Endothelial cell of umbilical vein (primary cell): ENCODE measurements at regions not wholly inside any gene's neighbourhood (a gene's known extent, or its start where the extent isn't known, plus 50 kb on each side); places are given as distances from the start of the nearest gene placed in this dataset.

Experiments
- BruUV-seq: library from RNA; stranded (reverse); fragments of 400-500 nt; replicated peaks from 2 replicates; lab custom pipeline; 2021; lab: Mats Ljungman, UMichigan
- CTCF ChIA-PET: fragments of 300-600, 350-600 bp; sonication (Branson Sonifier 250); formaldehyde crosslinking; loops from one replicate; lab custom pipeline; 2021; ENCODE audit warnings: antibody characterized with exemption, inconsistent platforms; lab: Charles Lee
- POLR2A ChIA-PET: fragments of 300-600, 350-600 bp; sonication (Branson Sonifier 250); formaldehyde crosslinking; loops from one replicate; lab custom pipeline; 2021; ENCODE audit warnings: antibody characterized with exemption, inconsistent platforms; lab: Charles Lee
- DNase-seq: peaks from one replicate; pipeline ENCODE4 v3.0.0-alpha.2; 2011; ENCODE audit warnings: low read depth, low spot score
- FAIRE-seq: peaks from 2 replicates; lab custom pipeline; 2011; peaks lifted over from hg19 to GRCh38; lab: Jason Lieb, UNC
- H2AFZ ChIP-seq: 2 replicates; pipeline ENCODE4 v1.6.0; 2012; ENCODE audit warnings: low read depth, low read length, control low read depth, inconsistent platforms
- H3K27ac ChIP-seq: 2 replicates; pipeline ENCODE4 v1.5.1; 2011; ENCODE audit warnings: low read depth, mild to moderate bottlenecking, control low read depth, low read length, moderate library complexity; ENCODE audit not compliant: insufficient read depth
- H3K27me3 ChIP-seq, 2 experiments: 2 replicates each; pipeline versions ENCODE4 v1.6.0 to v1.6.1; 2011; ENCODE audit warnings: low read length in 2 of 2, mixed read lengths in 1 of 2; ENCODE audit not compliant: control insufficient read depth in 2 of 2, insufficient read depth in 2 of 2
- H3K36me3 ChIP-seq, 2 experiments: 2 replicates in 1 of 2; 3 replicates in 1 of 2; pipeline ENCODE4 v1.5.1; 2011; ENCODE audit warnings: low read length in 2 of 2, mild to moderate bottlenecking in 1 of 2, moderate library complexity in 1 of 2; ENCODE audit not compliant: control insufficient read depth in 2 of 2, insufficient read depth in 2 of 2; ENCODE audit errors: extremely low read depth in 1 of 2
- H3K4me1 ChIP-seq: 3 replicates; pipeline ENCODE4 v1.5.1; 2011; ENCODE audit warnings: mild to moderate bottlenecking, low read length; ENCODE audit not compliant: control insufficient read depth, insufficient read depth; ENCODE audit errors: extremely low read depth
- H3K4me2 ChIP-seq: 2 replicates; pipeline ENCODE4 v1.6.1; 2011; ENCODE audit warnings: low read length, control low read depth, mixed read lengths; ENCODE audit not compliant: insufficient read depth
- H3K4me3 ChIP-seq, 3 experiments: fragments of 200-600 bp in 1 of 3; sonication (generic), shearing (Covaris generic) in 1 of 3; replicated peaks in 1 of 3; 2 replicates each; pipeline ENCODE4 v1.5.1; 2011 to 2016; ENCODE audit warnings: control low read depth in 3 of 3, low read length in 3 of 3, mild to moderate bottlenecking in 2 of 3, inconsistent platforms in 1 of 3, low read depth in 1 of 3, moderate library complexity in 1 of 3; ENCODE audit not compliant: insufficient read depth in 1 of 3
- H3K79me2 ChIP-seq: 2 replicates; pipeline ENCODE4 v1.6.0; 2012; ENCODE audit warnings: low read length, inconsistent platforms; ENCODE audit not compliant: control insufficient read depth, insufficient read depth
- H3K9ac ChIP-seq: replicated peaks from 2 replicates; pipeline ENCODE3; 2011; ENCODE audit warnings: low read length, control low read depth; ENCODE audit not compliant: insufficient read depth; ENCODE audit errors: extremely low read depth
- H3K9me1 ChIP-seq: replicated peaks from 3 replicates; pipeline ENCODE4 v1.6.0; 2011; ENCODE audit warnings: mild to moderate bottlenecking, low read length; ENCODE audit not compliant: control insufficient read depth, insufficient read depth; ENCODE audit errors: extremely low read depth
- H3K9me3 ChIP-seq: replicated peaks from 2 replicates; pipeline ENCODE4 v1.5.1; 2012; ENCODE audit warnings: low read length, inconsistent platforms; ENCODE audit not compliant: control insufficient read depth, insufficient read depth
- H4K20me1 ChIP-seq: replicated peaks from 2 replicates; pipeline ENCODE3; 2011; ENCODE audit warnings: mild to moderate bottlenecking, low read length; ENCODE audit not compliant: control insufficient read depth, insufficient read depth; ENCODE audit errors: extremely low read depth
- EZH2 ChIP-seq: IDR thresholded peaks from 2 replicates; pipeline ENCODE4 v1.6.1; 2012; ENCODE audit warnings: borderline replicate concordance, low read depth, mild to moderate bottlenecking, moderate library complexity, low read length, inconsistent platforms; ENCODE audit not compliant: severe bottlenecking
- FOS ChIP-seq: IDR thresholded peaks from 2 replicates; pipeline ENCODE4 v1.6.1; 2011; ENCODE audit warnings: mild to moderate bottlenecking, low read length, moderate library complexity, borderline replicate concordance; ENCODE audit not compliant: insufficient read depth
- GATA2 ChIP-seq: IDR thresholded peaks from 2 replicates; pipeline ENCODE4 v1.7.0; 2011; ENCODE audit warnings: low read depth, mild to moderate bottlenecking, moderate library complexity, mixed read lengths, low read length; ENCODE audit not compliant: insufficient read length, insufficient read depth
- JUN ChIP-seq: IDR thresholded peaks from 2 replicates; pipeline ENCODE4 v1.6.1; 2011; ENCODE audit warnings: borderline replicate concordance, low read depth; ENCODE audit not compliant: insufficient read length, insufficient read depth
- MAX ChIP-seq: IDR thresholded peaks from 2 replicates; pipeline ENCODE4 v1.6.1; 2011; ENCODE audit not compliant: insufficient read depth, insufficient read length
- MYC ChIP-seq: IDR thresholded peaks from one replicate; pipeline ENCODE4 v1.6.1; 2011; ENCODE audit warnings: mild to moderate bottlenecking, low read depth, low read length
- POLR2A ChIP-seq: IDR thresholded peaks from 2 replicates; pipeline ENCODE4 v1.6.1; 2012; ENCODE audit warnings: low read depth, mild to moderate bottlenecking, control low read depth, low read length
- POLR2AphosphoS5 ChIP-seq: IDR thresholded peaks from 2 replicates; pipeline ENCODE4 v1.6.1; 2012; ENCODE audit warnings: low read depth, mild to moderate bottlenecking, control low read depth, low read length, moderate library complexity; ENCODE audit not compliant: insufficient read depth
- dilution Hi-C: fragments of 300-500 bp; cut with MboI; formaldehyde crosslinking; loops from one replicate; pipeline ENCODE4 v1.15.0; 2019; ENCODE audit warnings: low sequenced_read_pairs; ENCODE audit not compliant: extremely low pct_ligation_motif_present
- intact Hi-C: fragments of 100-400 bp; cut with micrococcal nuclease; formaldehyde crosslinking; loops from one replicate; pipeline ENCODE4 v1.10.0; 2022
- TF ChIP-seq, protein P1 (sequence below), 2 donors: IDR thresholded peaks; 1 replicate in 1 of 2; 2 replicates in 1 of 2; pipeline ENCODE4 v1.5.1; 2011; ENCODE audit warnings: low read length in 2 of 2, mild to moderate bottlenecking in 2 of 2, moderate library complexity in 2 of 2, control low read depth in 1 of 2, inconsistent platforms in 1 of 2, low read depth in 1 of 2; ENCODE audit not compliant: insufficient read depth in 1 of 2; ENCODE audit errors: extremely low read depth in 1 of 2

- Histone ChIP-seq H3K79me2 (no peaks in the 10 kb centered on the region), H4K20me1 (no peaks in the 10 kb centered on the region), H3K9me1 (no peaks in the 10 kb centered on the region), H3K27ac (no peak overlapping the region), H3K4me1 (no peaks in the 10 kb centered on the region), H3K27me3 (no peaks in the 10 kb centered on the region), H3K9me3 (no peaks in the 10 kb centered on the region), H2AFZ (no peak overlapping the region), H3K4me3 (no peak overlapping the region), H3K9ac (no peak overlapping the region), H3K36me3 (no peaks in the 10 kb centered on the region), H3K4me2 (no peak overlapping the region)
- no peak for TF ChIP-seq GATA2
- no peak for TF ChIP-seq MAX
- no peak for TF ChIP-seq FOS
- TF ChIP-seq POLR2A, result no peak
- TF ChIP-seq JUN, result no peak
- TF ChIP-seq POLR2AphosphoS5, result no peak
- TF ChIP-seq, protein P1, sequence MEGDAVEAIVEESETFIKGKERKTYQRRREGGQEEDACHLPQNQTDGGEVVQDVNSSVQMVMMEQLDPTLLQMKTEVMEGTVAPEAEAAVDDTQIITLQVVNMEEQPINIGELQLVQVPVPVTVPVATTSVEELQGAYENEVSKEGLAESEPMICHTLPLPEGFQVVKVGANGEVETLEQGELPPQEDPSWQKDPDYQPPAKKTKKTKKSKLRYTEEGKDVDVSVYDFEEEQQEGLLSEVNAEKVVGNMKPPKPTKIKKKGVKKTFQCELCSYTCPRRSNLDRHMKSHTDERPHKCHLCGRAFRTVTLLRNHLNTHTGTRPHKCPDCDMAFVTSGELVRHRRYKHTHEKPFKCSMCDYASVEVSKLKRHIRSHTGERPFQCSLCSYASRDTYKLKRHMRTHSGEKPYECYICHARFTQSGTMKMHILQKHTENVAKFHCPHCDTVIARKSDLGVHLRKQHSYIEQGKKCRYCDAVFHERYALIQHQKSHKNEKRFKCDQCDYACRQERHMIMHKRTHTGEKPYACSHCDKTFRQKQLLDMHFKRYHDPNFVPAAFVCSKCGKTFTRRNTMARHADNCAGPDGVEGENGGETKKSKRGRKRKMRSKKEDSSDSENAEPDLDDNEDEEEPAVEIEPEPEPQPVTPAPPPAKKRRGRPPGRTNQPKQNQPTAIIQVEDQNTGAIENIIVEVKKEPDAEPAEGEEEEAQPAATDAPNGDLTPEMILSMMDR (IDR thresholded peaks at IDR 0.05; ENCODE audit: extremely low read depth in 1 of 2, insufficient read depth in 1 of 2, low read depth in 1 of 2, low read length in 2 of 2), result no peak
- TF ChIP-seq MYC, result no peak
- TF ChIP-seq EZH2, result no peak
- intact Hi-C loops, result no loop called here
- dilution Hi-C loops, result no loop called here
- FAIRE-seq, result no peak
- DNase-seq, result no peak
- POLR2A ChIA-PET, result no interaction called here
- CTCF ChIA-PET, result no interaction called here
- no TSS peak for BruUV-seq
Measured at GRCh38 chr7:45358287-45358686, 200.7 kb downstream of the RAMP3 start.
